SK-N-SH (cell line): ENCODE measurements at regions not wholly inside any gene's neighbourhood (a gene's known extent, or its start where the extent isn't known, plus 50 kb on each side); places are given as distances from the start of the nearest gene placed in this dataset.

Experiments
- CTCF ChIA-PET: fragments of 300-600, 350-600 bp; formaldehyde crosslinking; extraction: SDS; loops from one replicate; lab custom pipeline; 2021; lab: Yijun Ruan, JAX
- POLR2A ChIA-PET: fragments of 350-600 bp; sonication (Branson Sonifier 250); formaldehyde crosslinking; extraction: SDS; loops from one replicate; lab custom pipeline; 2020; ENCODE audit warnings: antibody characterized with exemption, inconsistent platforms; lab: Yijun Ruan, JAX
- DNase-seq: peaks from one replicate; pipeline ENCODE4 v3.0.0; 2012
- H2AFZ ChIP-seq: fragments of 200-600 bp; sonication (generic); 2 replicates; pipeline ENCODE4 v1.8.1; 2016; ENCODE audit warnings: antibody characterized with exemption, mild to moderate bottlenecking, low read depth
- H3F3A ChIP-seq: fragments of 200-600 bp; sonication (generic); replicated peaks from 2 replicates; pipeline ENCODE3; 2016; ENCODE audit warnings: antibody characterized with exemption, mild to moderate bottlenecking; ENCODE audit not compliant: insufficient read depth
- H3K27ac ChIP-seq, 2 experiments: fragments of 200-500 bp in 1 of 2; fragments of 200-600 bp in 1 of 2; sonication (Bioruptor generic) in 1 of 2; sonication (generic), shearing (Covaris generic) in 1 of 2; 2 replicates each; pipeline versions ENCODE4 v1.5.1 to v1.6.1; 2014 to 2016; ENCODE audit warnings: low read depth in 2 of 2, inconsistent platforms in 1 of 2, low read length in 1 of 2, mild to moderate bottlenecking in 1 of 2, mixed read lengths in 1 of 2
- H3K27me3 ChIP-seq: fragments of 200-600 bp; sonication (generic), shearing (Covaris generic); 2 replicates; pipeline ENCODE4 v1.6.1; 2016; ENCODE audit warnings: mixed run types; ENCODE audit not compliant: insufficient read depth
- H3K36me3 ChIP-seq, 2 experiments: fragments of 200-500 bp in 1 of 2; fragments of 200-600 bp in 1 of 2; sonication (Bioruptor generic) in 1 of 2; sonication (generic) in 1 of 2; replicated peaks in 1 of 2; 2 replicates each; pipeline versions ENCODE3 to v1.5.1; 2014 to 2016; ENCODE audit warnings: low read length in 1 of 2, mild to moderate bottlenecking in 1 of 2; ENCODE audit not compliant: insufficient read depth in 2 of 2, control insufficient read depth in 1 of 2
- H3K4me1 ChIP-seq, 2 experiments: fragments of 200-500 bp in 1 of 2; fragments of 200-600 bp in 1 of 2; sonication (Bioruptor generic) in 1 of 2; sonication (generic), shearing (Covaris generic) in 1 of 2; 2 replicates each; pipeline versions ENCODE4 v1.5.1 to v1.6.1; 2014 to 2016; ENCODE audit warnings: low read depth in 1 of 2, low read length in 1 of 2, mixed run types in 1 of 2; ENCODE audit not compliant: insufficient read depth in 2 of 2, control insufficient read depth in 1 of 2
- H3K4me2 ChIP-seq: fragments of 200-600 bp; sonication (generic), shearing (Covaris generic); 2 replicates; pipeline ENCODE4 v1.6.1; 2017; ENCODE audit warnings: mixed run types
- H3K4me3 ChIP-seq, 2 experiments: fragments of 200-500 bp in 1 of 2; fragments of 200-600 bp in 1 of 2; sonication (Bioruptor generic) in 1 of 2; sonication (generic), shearing (Covaris generic) in 1 of 2; 2 replicates each; pipeline versions ENCODE4 v1.5.1 to v1.8.1; 2014 to 2016; ENCODE audit warnings: low read depth in 2 of 2, inconsistent platforms in 1 of 2, low read length in 1 of 2, mild to moderate bottlenecking in 1 of 2, mixed read lengths in 1 of 2, moderate library complexity in 1 of 2
- H3K79me2 ChIP-seq: fragments of 200-600 bp; sonication (generic); 2 replicates; pipeline ENCODE4 v1.8.1; 2017; ENCODE audit warnings: mild to moderate bottlenecking; ENCODE audit not compliant: insufficient read depth
- H3K9ac ChIP-seq: fragments of 200-600 bp; sonication (generic); 2 replicates; pipeline ENCODE4 v1.6.1; 2017; ENCODE audit warnings: mixed run types
- H3K9me2 ChIP-seq: fragments of 200-600 bp; sonication (generic); 2 replicates; pipeline ENCODE4 v1.6.1; 2017; ENCODE audit warnings: mixed run types
- H3K9me3 ChIP-seq: fragments of 200-600 bp; sonication (generic); 2 replicates; pipeline ENCODE4 v1.6.1; 2017; ENCODE audit warnings: mixed run types, mild to moderate bottlenecking, moderate library complexity
- H4K20me1 ChIP-seq: fragments of 200-600 bp; sonication (generic); 2 replicates; pipeline ENCODE4 v1.6.1; 2017; ENCODE audit warnings: mild to moderate bottlenecking, mixed run types; ENCODE audit not compliant: insufficient read depth
- ELF1 ChIP-seq: IDR thresholded peaks from 2 replicates; pipeline ENCODE4 v1.4.0; 2012
- GABPA ChIP-seq: IDR thresholded peaks from 2 replicates; pipeline ENCODE4 v1.4.0; 2012; ENCODE audit warnings: low read depth, mild to moderate bottlenecking
- GATA2 ChIP-seq: sonication (generic); formaldehyde crosslinking; IDR thresholded peaks from 2 replicates; pipeline ENCODE4 v1.5.0; 2020; ENCODE audit warnings: mild to moderate bottlenecking, missing genetic modification reagents
- MXI1 ChIP-seq: IDR thresholded peaks from 2 replicates; pipeline ENCODE4 v1.6.1; 2012; ENCODE audit warnings: mild to moderate bottlenecking, low read depth, low read length, improper control_type of control experiment
- RCOR1 ChIP-seq: fragments of 150-350 bp; IDR thresholded peaks from 2 replicates; pipeline ENCODE4 v1.6.1; 2017; ENCODE audit warnings: antibody characterized with exemption, low read length
- REST ChIP-seq: IDR thresholded peaks from 2 replicates; pipeline ENCODE4 v1.6.1; 2012; ENCODE audit warnings: mild to moderate bottlenecking, low read depth, low read length, moderate library complexity
- TAF1 ChIP-seq: IDR thresholded peaks from 2 replicates; pipeline ENCODE4 v1.6.1; 2012; ENCODE audit warnings: low read depth, mild to moderate bottlenecking, low read length, moderate library complexity, borderline replicate concordance
- TEAD4 ChIP-seq: IDR thresholded peaks from 2 replicates; pipeline ENCODE4 v1.4.0; 2012; ENCODE audit warnings: mild to moderate bottlenecking, borderline replicate concordance; ENCODE audit not compliant: insufficient read depth
- YY1 ChIP-seq: IDR thresholded peaks from 2 replicates; pipeline ENCODE4 v1.4.0; 2012; ENCODE audit warnings: low read depth, mild to moderate bottlenecking
- WGBS: methylation state at CpG from one replicate; pipeline ENCODE4 v1.1.6; 2017; ENCODE audit warnings: low lambda C conversion rate; 5-methylcytosine and 5-hydroxymethylcytosine counted together
- TF ChIP-seq, protein P1 (sequence below): IDR thresholded peaks from 2 replicates; pipeline ENCODE4 v1.4.0; 2012; ENCODE audit warnings: low read depth, borderline replicate concordance
- TF ChIP-seq, protein P2 (sequence below): fragments of 200-600 bp; sonication (generic); IDR thresholded peaks from 2 replicates; pipeline ENCODE4 v1.6.1; 2017; ENCODE audit warnings: antibody characterized with exemption, mild to moderate bottlenecking, moderate library complexity

- no peak overlapping the region for H3K4me2 ChIP-seq
- H3K36me3 ChIP-seq: no peaks in the 10 kb centered on the region
- POLR2A ChIA-PET: no interaction called here
- no peak overlapping the region for H2AFZ ChIP-seq
- H4K20me1 ChIP-seq: no peaks in the 10 kb centered on the region
- peaks cover 9% of the 10 kb centered on the region for H3F3A ChIP-seq
- H3K4me1 ChIP-seq: peaks cover 11 to 16% of the 10 kb centered on the region in 2 experiments; a peak in 2 of 4 replicates
- CTCF ChIA-PET: interaction anchor here (1.0 kb wide), 1 partner anchor 14 kb away, joined by 3 read pairs; no protein-coding TSS in a partner anchor
- no peak overlapping the region for H3K9ac ChIP-seq
- DNase-seq: no peak
- H3K4me3 ChIP-seq: no peak overlapping the region
- 78% methylated on average over 3 of the region's 4 CpGs for WGBS
- no peak for TF ChIP-seq TEAD4
- TF ChIP-seq, all 33 proteins: peak for 0
- Histone ChIP-seq H3K9me3 (no peaks in the 10 kb centered on the region), H3K9me2 (no peaks in the 10 kb centered on the region), H3K79me2 (no peaks in the 10 kb centered on the region), H3K27me3 (no peaks in the 10 kb centered on the region), H3K27ac (no peak overlapping the region)
Observed at GRCh38 chr13:40026741-40027140, 371.3 kb downstream of the COG6 start.

DNA sequence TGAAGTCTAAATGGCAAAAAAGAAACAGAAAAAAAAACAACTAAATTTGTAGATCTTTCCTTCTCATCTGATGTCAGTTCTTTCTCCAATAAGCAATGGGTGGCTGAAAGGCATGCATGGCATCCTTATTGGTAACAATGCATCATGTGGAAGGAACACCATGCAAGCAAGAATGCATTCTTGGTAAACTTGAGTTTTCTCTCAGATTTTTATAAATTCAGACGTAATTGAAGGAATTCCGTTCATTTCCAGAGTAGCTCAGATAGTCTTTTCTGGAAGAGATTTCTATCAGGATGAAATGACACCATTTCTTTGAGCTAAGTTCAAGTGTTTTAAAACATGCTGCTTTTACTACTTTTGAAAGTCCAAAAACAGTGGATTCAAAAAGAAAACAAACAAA lies 373.0 kb downstream of the COG6 start:
- H3K27ac ChIP-seq: no peak overlapping the region
- H3K79me2 ChIP-seq: no peaks in the 10 kb centered on the region
- CTCF ChIA-PET: no interaction called here
- no peak overlapping the region for H2AFZ ChIP-seq
- no peak for TF ChIP-seq GABPA
- no peak for TF ChIP-seq TAF1
- TF ChIP-seq, protein P1, sequence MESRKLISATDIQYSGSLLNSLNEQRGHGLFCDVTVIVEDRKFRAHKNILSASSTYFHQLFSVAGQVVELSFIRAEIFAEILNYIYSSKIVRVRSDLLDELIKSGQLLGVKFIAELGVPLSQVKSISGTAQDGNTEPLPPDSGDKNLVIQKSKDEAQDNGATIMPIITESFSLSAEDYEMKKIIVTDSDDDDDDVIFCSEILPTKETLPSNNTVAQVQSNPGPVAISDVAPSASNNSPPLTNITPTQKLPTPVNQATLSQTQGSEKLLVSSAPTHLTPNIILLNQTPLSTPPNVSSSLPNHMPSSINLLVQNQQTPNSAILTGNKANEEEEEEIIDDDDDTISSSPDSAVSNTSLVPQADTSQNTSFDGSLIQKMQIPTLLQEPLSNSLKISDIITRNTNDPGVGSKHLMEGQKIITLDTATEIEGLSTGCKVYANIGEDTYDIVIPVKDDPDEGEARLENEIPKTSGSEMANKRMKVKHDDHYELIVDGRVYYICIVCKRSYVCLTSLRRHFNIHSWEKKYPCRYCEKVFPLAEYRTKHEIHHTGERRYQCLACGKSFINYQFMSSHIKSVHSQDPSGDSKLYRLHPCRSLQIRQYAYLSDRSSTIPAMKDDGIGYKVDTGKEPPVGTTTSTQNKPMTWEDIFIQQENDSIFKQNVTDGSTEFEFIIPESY: no peak
- H3K4me2 ChIP-seq: no peak overlapping the region
- 84% methylated on average over 2 of the region's 2 CpGs for WGBS
- H3K9ac ChIP-seq: no peak overlapping the region
- DNase-seq: no peak
- H4K20me1 ChIP-seq: no peaks in the 10 kb centered on the region
- POLR2A ChIA-PET: no interaction called here
- H3K9me2 ChIP-seq: no peaks in the 10 kb centered on the region
- H3K9me3 ChIP-seq: no peaks in the 10 kb centered on the region
- no peaks in the 10 kb centered on the region for H3K36me3 ChIP-seq
- no peak overlapping the region for H3K4me3 ChIP-seq
- H3F3A ChIP-seq: peaks cover 9% of the 10 kb centered on the region
- H3K27me3 ChIP-seq: no peaks in the 10 kb centered on the region
- peaks cover 11 to 13% of the 10 kb centered on the region in 2 experiments; a peak in 2 of 4 replicates for H3K4me1 ChIP-seq

DNA sequence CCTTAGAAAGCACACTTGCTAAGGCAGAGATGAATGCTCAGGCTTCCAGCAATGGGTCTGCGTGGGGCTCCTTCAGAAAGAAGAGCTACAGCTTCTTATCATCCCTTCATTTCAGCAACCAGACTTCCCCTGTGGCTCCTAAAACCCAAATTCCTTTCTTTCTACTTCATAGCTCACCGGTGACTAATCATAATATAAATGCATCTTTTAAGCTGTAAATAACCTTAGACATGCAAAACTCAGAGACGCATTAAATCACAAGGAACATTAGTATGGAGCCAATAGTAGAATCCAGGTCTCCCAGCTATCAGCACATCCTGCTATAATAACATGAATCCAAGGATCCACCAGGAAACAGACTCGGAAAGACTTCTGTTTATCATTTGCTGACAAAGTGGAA lies 375.6 kb downstream of the COG6 start:
- WGBS: 17% methylated on average over 4 of the region's 4 CpGs
- CTCF ChIA-PET: no interaction called here
- H3K9ac ChIP-seq: no peak overlapping the region
- TF ChIP-seq ELF1 (no peak), REST (no peak), GATA2 (CRISPR knock-in tag) (no peak), YY1 (no peak), RCOR1 (no peak), MXI1 (no peak)
- TF ChIP-seq, protein P1: no peak
- TF ChIP-seq, protein P2, sequence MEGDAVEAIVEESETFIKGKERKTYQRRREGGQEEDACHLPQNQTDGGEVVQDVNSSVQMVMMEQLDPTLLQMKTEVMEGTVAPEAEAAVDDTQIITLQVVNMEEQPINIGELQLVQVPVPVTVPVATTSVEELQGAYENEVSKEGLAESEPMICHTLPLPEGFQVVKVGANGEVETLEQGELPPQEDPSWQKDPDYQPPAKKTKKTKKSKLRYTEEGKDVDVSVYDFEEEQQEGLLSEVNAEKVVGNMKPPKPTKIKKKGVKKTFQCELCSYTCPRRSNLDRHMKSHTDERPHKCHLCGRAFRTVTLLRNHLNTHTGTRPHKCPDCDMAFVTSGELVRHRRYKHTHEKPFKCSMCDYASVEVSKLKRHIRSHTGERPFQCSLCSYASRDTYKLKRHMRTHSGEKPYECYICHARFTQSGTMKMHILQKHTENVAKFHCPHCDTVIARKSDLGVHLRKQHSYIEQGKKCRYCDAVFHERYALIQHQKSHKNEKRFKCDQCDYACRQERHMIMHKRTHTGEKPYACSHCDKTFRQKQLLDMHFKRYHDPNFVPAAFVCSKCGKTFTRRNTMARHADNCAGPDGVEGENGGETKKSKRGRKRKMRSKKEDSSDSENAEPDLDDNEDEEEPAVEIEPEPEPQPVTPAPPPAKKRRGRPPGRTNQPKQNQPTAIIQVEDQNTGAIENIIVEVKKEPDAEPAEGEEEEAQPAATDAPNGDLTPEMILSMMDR: no peak

More for the DNA sequence above, 375.6 kb downstream of the COG6 start:
- no peaks in the 10 kb centered on the region for H3K9me2 ChIP-seq
- H3K27me3 ChIP-seq: no peaks in the 10 kb centered on the region
- no peaks in the 10 kb centered on the region for H3K79me2 ChIP-seq
- H3F3A ChIP-seq: peaks cover 9% of the 10 kb centered on the region
- no peak for DNase-seq
- peak overlapping the region in 1 of 2 experiments; percentile 45; a peak in 3 of 4 replicates for H3K27ac ChIP-seq
- no peaks in the 10 kb centered on the region for H3K36me3 ChIP-seq
- H3K4me1 ChIP-seq: peaks cover 0 to 3% of the 10 kb centered on the region in 2 experiments; a peak in 1 of 4 replicates
- H3K9me3 ChIP-seq: no peaks in the 10 kb centered on the region
- no peaks in the 10 kb centered on the region for H4K20me1 ChIP-seq
- H3K4me3 ChIP-seq: no peak overlapping the region
- POLR2A ChIA-PET: no interaction called here
- H3K4me2 ChIP-seq: 0 out of 2 replicates have a peak overlapping the region, but pooled peaks have one; percentile 6
- no peak overlapping the region for H2AFZ ChIP-seq
